Upper lobe of left lung (tissue), 4 donors: ENCODE measurements at regions not wholly inside any gene's neighbourhood (a gene's known extent, or its start where the extent isn't known, plus 50 kb on each side); places are given as distances from the start of the nearest gene placed in this dataset.

Experiments
- EP300 ChIP-seq, 4 donors: sonication (generic); formaldehyde crosslinking; IDR thresholded peaks; one replicate each; pipeline ENCODE4 v1.5.1; 2017; ENCODE audit warnings: antibody characterized with exemption in 4 of 4, control low read depth in 2 of 4
- POLR2AphosphoS5 ChIP-seq, 2 donors: sonication (generic); formaldehyde crosslinking; IDR thresholded peaks; one replicate each; pipeline ENCODE4 v1.5.1; 2017; ENCODE audit warnings: antibody characterized with exemption in 2 of 2
- TF ChIP-seq, protein P1 (sequence below), 6 experiments: fragments of 450-650 bp in 4 of 6; fragments of 200-600 bp in 2 of 6; sonication (generic) in 2 of 6; IDR thresholded peaks; one replicate each; pipeline ENCODE4 v1.5.1; 2016 to 2019; ENCODE audit warnings: antibody characterized with exemption in 6 of 6

DNA sequence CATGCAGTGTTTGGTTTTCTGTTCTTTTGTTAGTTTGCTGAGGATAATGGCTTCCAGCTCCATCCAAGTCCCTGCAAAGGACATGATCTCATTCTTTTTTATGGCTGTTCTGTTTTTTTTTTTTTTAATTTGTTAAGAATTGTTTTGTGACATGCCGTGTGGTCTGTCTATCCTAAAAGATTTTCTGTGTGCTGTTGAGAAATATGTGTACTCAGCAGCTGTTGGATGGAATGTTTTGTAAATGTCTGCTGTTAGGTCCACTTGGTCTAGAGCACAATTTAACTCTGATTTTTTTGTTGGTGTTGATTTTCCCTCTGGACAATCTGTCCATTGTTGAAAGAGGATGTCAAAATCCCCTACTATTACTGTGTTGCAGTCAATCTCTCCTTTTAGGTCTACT is 80.4 kb upstream of the WDR75 start:
- TF ChIP-seq, protein P1, sequence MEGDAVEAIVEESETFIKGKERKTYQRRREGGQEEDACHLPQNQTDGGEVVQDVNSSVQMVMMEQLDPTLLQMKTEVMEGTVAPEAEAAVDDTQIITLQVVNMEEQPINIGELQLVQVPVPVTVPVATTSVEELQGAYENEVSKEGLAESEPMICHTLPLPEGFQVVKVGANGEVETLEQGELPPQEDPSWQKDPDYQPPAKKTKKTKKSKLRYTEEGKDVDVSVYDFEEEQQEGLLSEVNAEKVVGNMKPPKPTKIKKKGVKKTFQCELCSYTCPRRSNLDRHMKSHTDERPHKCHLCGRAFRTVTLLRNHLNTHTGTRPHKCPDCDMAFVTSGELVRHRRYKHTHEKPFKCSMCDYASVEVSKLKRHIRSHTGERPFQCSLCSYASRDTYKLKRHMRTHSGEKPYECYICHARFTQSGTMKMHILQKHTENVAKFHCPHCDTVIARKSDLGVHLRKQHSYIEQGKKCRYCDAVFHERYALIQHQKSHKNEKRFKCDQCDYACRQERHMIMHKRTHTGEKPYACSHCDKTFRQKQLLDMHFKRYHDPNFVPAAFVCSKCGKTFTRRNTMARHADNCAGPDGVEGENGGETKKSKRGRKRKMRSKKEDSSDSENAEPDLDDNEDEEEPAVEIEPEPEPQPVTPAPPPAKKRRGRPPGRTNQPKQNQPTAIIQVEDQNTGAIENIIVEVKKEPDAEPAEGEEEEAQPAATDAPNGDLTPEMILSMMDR (IDR thresholded peaks at IDR 0.05), result no peak
- TF ChIP-seq POLR2AphosphoS5 (IDR thresholded peaks at IDR 0.05) (no peak), EP300 (IDR thresholded peaks at IDR 0.05) (no peak)
